ENCODE measurements at regions not wholly inside any gene's neighbourhood (a gene's known extent, or its start where the extent isn't known, plus 50 kb on each side); places are given as distances from the start of the nearest gene placed in this dataset.

DNA sequence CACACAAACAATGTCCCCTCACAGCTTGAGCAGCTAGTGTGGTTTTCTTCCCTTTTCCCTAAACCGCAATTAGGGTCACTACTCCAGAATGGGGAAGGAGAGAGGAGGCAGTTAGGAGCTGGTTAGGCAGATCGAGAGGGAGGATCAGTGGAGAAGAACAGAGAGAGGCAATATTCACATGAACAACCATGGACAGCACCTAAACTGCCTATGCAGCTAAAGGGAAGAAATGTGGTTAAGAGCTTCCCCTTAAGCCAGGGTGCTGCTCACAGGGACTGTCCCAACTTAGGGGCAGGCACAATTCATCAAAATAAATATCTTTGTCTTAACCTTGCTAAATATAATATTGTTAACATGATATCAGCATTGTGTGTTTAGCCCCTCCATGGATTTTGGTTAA is 359.3 kb upstream of the CDH18 start:
- Histone ChIP-seq H3K4me3 (ENCODE audit: low read depth, low read length) (no peak overlapping the region), H3K27me3 (replicated peaks; ENCODE audit: control insufficient read depth, insufficient read depth, low read length) (no peaks in the 10 kb centered on the region), H3K9me3 (no peaks in the 10 kb centered on the region), H3K36me3 (ENCODE audit: control insufficient read depth, insufficient read depth, low read length) (no peaks in the 10 kb centered on the region), H3K4me1 (no peaks in the 10 kb centered on the region)
- POLR2A ChIA-PET: no interaction called here
- no peaks in the 10 kb centered on the region for H3K27me3 Mint-ChIP-seq (ENCODE audit: insufficient read depth, unreplicated experiment)
- no peaks in the 10 kb centered on the region for H3K36me3 Mint-ChIP-seq (ENCODE audit: insufficient read depth, unreplicated experiment)
- DNase-seq: no peak
- no peak overlapping the region for H3K4me3 Mint-ChIP-seq (ENCODE audit: unreplicated experiment)
- BruUV-seq (replicated peaks): no TSS peak
- no peaks in the 10 kb centered on the region for H3K4me1 Mint-ChIP-seq (ENCODE audit: low read depth, unreplicated experiment)
- H3K9me3 Mint-ChIP-seq (ENCODE audit: unreplicated experiment): peaks cover 18% of the 10 kb centered on the region
- CTCF ChIA-PET: no interaction called here
- intact Hi-C loops (cut with micrococcal nuclease; ENCODE audit: unreplicated experiment): no loop called here
- TF ChIP-seq CTCF (IDR thresholded peaks at IDR 0.05; ENCODE audit: insufficient read depth in 1 of 2, low read depth in 1 of 2, low read length in 1 of 2, severe bottlenecking in 1 of 2, unreplicated experiment in 1 of 2): no peak
- no peak overlapping the region for H3K27ac Mint-ChIP-seq (ENCODE audit: unreplicated experiment)

GRCh38 chr5:20340126-20340525 is 352.1 kb upstream of the CDH18 start:
- no peak for DNase-seq
- H3K27ac Mint-ChIP-seq (ENCODE audit: unreplicated experiment): no peak overlapping the region
- Histone ChIP-seq H3K27me3 (replicated peaks; ENCODE audit: control insufficient read depth, insufficient read depth, low read length) (no peaks in the 10 kb centered on the region), H3K4me1 (no peaks in the 10 kb centered on the region), H3K36me3 (ENCODE audit: control insufficient read depth, insufficient read depth, low read length) (no peaks in the 10 kb centered on the region), H3K4me3 (ENCODE audit: low read depth, low read length) (no peak overlapping the region), H3K9me3 (no peaks in the 10 kb centered on the region)
- H3K36me3 Mint-ChIP-seq (ENCODE audit: insufficient read depth, unreplicated experiment): no peaks in the 10 kb centered on the region
- intact Hi-C loops (cut with micrococcal nuclease; ENCODE audit: unreplicated experiment): no loop called here
- BruUV-seq (replicated peaks): no TSS peak
- no peak overlapping the region for H3K4me3 Mint-ChIP-seq (ENCODE audit: unreplicated experiment)
- TF ChIP-seq CTCF (IDR thresholded peaks at IDR 0.05; ENCODE audit: insufficient read depth in 1 of 2, low read depth in 1 of 2, low read length in 1 of 2, severe bottlenecking in 1 of 2, unreplicated experiment in 1 of 2): no peak
- POLR2A ChIA-PET: interaction anchor here (0.5 kb wide), 1 partner anchor 1216 kb away, joined by 5 read pairs; no protein-coding TSS in a partner anchor
- H3K9me3 Mint-ChIP-seq (ENCODE audit: unreplicated experiment): no peaks in the 10 kb centered on the region
- H3K4me1 Mint-ChIP-seq (ENCODE audit: low read depth, unreplicated experiment): no peaks in the 10 kb centered on the region
- CTCF ChIA-PET: no interaction called here
- H3K27me3 Mint-ChIP-seq (ENCODE audit: insufficient read depth, unreplicated experiment): peaks cover 3% of the 10 kb centered on the region

DNA sequence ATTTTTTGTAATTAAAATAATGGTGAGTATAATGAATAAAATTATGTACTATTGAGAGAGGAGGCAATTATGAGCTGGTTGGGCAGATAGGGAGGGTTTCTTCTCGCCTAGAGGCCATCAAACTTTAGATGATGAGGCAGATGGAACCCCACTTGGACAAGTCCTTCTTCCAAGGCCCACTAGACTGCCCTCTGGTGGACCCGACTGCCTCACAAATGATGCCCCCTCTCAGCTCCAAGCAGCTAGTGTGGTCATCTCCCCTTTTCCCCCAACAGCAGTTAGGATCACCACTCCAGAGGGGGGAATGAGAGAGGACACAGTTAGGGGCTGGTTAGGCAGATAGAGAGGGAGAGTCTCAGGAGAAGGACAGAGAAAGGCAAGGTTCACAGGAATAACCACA is 348.0 kb upstream of the CDH18 start:
- H3K27ac Mint-ChIP-seq (ENCODE audit: unreplicated experiment): no peak overlapping the region
- DNase-seq: peak in 1 of 2 experiments; percentile 5

More for the DNA sequence above, 348.0 kb upstream of the CDH18 start:
- Mint-ChIP-seq H3K4me3 (ENCODE audit: unreplicated experiment) (no peak overlapping the region), H3K27me3 (ENCODE audit: insufficient read depth, unreplicated experiment) (peaks cover 3% of the 10 kb centered on the region), H3K4me1 (ENCODE audit: low read depth, unreplicated experiment) (no peaks in the 10 kb centered on the region), H3K36me3 (ENCODE audit: insufficient read depth, unreplicated experiment) (no peaks in the 10 kb centered on the region), H3K9me3 (ENCODE audit: unreplicated experiment) (no peaks in the 10 kb centered on the region)
- Histone ChIP-seq H3K4me1 (no peaks in the 10 kb centered on the region), H3K27me3 (replicated peaks; ENCODE audit: control insufficient read depth, insufficient read depth, low read length) (no peaks in the 10 kb centered on the region), H3K9me3 (no peaks in the 10 kb centered on the region), H3K36me3 (ENCODE audit: control insufficient read depth, insufficient read depth, low read length) (no peaks in the 10 kb centered on the region), H3K4me3 (ENCODE audit: low read depth, low read length) (no peak overlapping the region)
- CTCF ChIA-PET: no interaction called here
- no peak for TF ChIP-seq CTCF (IDR thresholded peaks at IDR 0.05; ENCODE audit: insufficient read depth in 1 of 2, low read depth in 1 of 2, low read length in 1 of 2, severe bottlenecking in 1 of 2, unreplicated experiment in 1 of 2)
- intact Hi-C loops (cut with micrococcal nuclease; ENCODE audit: unreplicated experiment): no loop called here
- BruUV-seq (replicated peaks): no TSS peak
- POLR2A ChIA-PET: no interaction called here

All from Caco-2 (cell line).